ENCODE measurements at regions not wholly inside any gene's neighbourhood (a gene's known extent, or its start where the extent isn't known, plus 50 kb on each side); places are given as distances from the start of the nearest gene placed in this dataset.

DNA sequence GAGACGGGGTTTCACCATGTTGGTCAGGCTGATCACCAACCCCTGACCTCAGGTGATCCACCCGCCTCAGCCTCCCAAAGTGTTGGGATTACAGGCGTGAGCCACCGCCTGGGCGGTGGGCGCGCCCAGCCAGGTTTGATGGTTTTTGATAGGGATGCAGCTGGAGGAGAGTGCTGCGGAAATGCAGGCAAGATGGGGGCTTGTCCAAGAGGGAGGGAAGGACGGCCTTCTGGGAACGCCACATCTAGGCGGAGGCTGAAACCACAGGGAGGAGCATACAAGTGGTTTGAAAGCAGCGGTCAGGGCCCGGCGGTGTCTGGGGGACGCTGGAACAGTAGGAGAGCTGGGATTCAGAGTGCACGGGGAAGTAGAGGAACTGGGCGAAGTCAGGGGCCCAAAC is 134.6 kb downstream of the VRK1 start:
- Mint-ChIP-seq H3K9me3 (peaks cover 0 to 2% of the 10 kb centered on the region in 2 donors), H3K4me1 (no peaks in the 10 kb centered on the region), H3K36me3 (no peaks in the 10 kb centered on the region), H3K27me3 (ENCODE audit: low read depth in 2 of 2) (no peaks in the 10 kb centered on the region), H3K27ac (no peak overlapping the region), H3K4me3 (no peak overlapping the region)
- no peak for TF ChIP-seq CTCF (IDR thresholded peaks at IDR 0.05)
- Histone ChIP-seq H3K27ac (ENCODE audit: low read length) (no peak overlapping the region), H3K9me3 (ENCODE audit: control insufficient read depth, insufficient read depth, low read length) (no peaks in the 10 kb centered on the region), H3K4me3 (ENCODE audit: low read length) (no peak overlapping the region), H3K27me3 (ENCODE audit: control insufficient read depth, insufficient read depth, low read length) (no peaks in the 10 kb centered on the region), H3K36me3 (ENCODE audit: control insufficient read depth, insufficient read depth, low read length) (no peaks in the 10 kb centered on the region), H3K4me1 (ENCODE audit: control insufficient read depth, insufficient read depth, low read length) (no peaks in the 10 kb centered on the region)
- DNase-seq (no peak), ATAC-seq (no peak)
- 95% methylated on average over 17 of the region's 17 CpGs for WGBS (ENCODE audit: insufficient coverage)
- intact Hi-C loops (cut with micrococcal nuclease): no loop called here

DNA sequence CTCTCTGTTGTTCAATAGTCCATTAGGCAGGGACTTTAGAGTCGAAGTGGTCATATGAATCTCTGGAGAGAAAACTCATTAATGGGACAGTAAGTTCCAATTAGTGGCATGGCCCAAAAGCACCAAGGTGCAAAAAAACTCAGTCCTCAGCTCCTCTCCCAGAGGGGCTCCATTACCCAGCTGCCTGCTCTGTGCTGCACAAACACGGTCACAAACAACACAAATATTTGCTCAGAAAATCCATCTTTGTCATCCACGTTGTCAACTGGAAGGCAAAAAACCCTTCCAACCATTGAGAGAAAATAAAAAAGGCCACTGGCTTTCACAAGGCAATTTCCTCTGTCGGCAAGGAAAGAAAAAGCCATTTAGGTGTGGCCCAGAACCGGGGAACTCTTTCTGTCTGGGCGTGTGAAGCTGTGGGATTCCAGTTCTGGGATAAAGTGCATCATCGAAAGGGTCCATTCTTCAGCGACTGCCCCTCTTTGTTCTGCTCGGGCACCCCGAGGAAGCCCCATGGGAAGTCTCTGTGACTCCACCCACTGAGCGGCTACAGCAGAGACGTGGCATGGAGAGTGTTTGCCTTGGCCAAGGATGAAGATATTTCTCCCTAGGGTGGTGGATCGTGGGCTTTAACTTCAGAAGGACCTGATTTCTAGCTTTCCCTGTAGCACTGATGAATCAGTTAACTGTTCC is 137.6 kb downstream of the VRK1 start:
- Mint-ChIP-seq H3K36me3 (no peaks in the 10 kb centered on the region), H3K27me3 (ENCODE audit: low read depth in 2 of 2) (no peaks in the 10 kb centered on the region), H3K9me3 (no peaks in the 10 kb centered on the region), H3K27ac (no peak overlapping the region), H3K4me3 (no peak overlapping the region), H3K4me1 (no peaks in the 10 kb centered on the region)
- H3K9me3 ChIP-seq (ENCODE audit: control insufficient read depth, insufficient read depth, low read length): no peaks in the 10 kb centered on the region
- WGBS (ENCODE audit: insufficient coverage): 89% methylated on average over 13 of the region's 13 CpGs
- DNase-seq (no peak), ATAC-seq (no peak)
- TF ChIP-seq CTCF (IDR thresholded peaks at IDR 0.05): no peak
- no peak overlapping the region for H3K27ac ChIP-seq (ENCODE audit: low read length)
- no peaks in the 10 kb centered on the region for H3K27me3 ChIP-seq (ENCODE audit: control insufficient read depth, insufficient read depth, low read length)
- H3K4me3 ChIP-seq (ENCODE audit: low read length): no peak overlapping the region
- H3K36me3 ChIP-seq (ENCODE audit: control insufficient read depth, insufficient read depth, low read length): no peaks in the 10 kb centered on the region
- no peaks in the 10 kb centered on the region for H3K4me1 ChIP-seq (ENCODE audit: control insufficient read depth, insufficient read depth, low read length)
- intact Hi-C loops (cut with micrococcal nuclease): no loop called here

GRCh38 chr14:96938946-96939345 is 141.8 kb downstream of the VRK1 start:
- no peaks in the 10 kb centered on the region for H3K36me3 Mint-ChIP-seq
- H3K27ac ChIP-seq (ENCODE audit: low read length): no peak overlapping the region
- TF ChIP-seq CTCF (IDR thresholded peaks at IDR 0.05): no peak

DNA sequence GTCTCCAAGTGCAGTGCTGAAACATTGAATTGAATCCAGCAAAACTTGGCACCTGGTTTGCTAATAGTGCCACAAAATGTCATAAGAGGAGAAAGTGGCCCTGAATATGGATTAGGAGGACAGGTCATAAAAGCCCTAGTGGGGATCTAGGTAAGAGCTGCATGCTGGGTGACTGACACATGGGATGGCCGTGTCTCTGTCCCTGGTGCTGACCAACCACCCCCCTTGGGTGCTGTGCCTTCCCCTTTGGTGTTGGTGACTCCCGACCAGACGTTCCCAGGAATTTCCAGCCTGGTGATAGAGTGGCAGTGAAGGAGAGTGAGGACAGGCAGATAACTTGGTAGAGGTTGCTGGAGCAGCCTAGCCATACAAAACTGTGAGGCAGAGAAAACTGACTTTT is 142.8 kb downstream of the VRK1 start:
- TF ChIP-seq CTCF (IDR thresholded peaks at IDR 0.05): no peak
- Mint-ChIP-seq H3K36me3 (no peaks in the 10 kb centered on the region), H3K4me3 (no peak overlapping the region), H3K27me3 (ENCODE audit: low read depth in 2 of 2) (no peaks in the 10 kb centered on the region), H3K9me3 (no peaks in the 10 kb centered on the region), H3K4me1 (no peaks in the 10 kb centered on the region), H3K27ac (no peak overlapping the region)
- Histone ChIP-seq H3K36me3 (ENCODE audit: control insufficient read depth, insufficient read depth, low read length) (no peaks in the 10 kb centered on the region), H3K27me3 (ENCODE audit: control insufficient read depth, insufficient read depth, low read length) (no peaks in the 10 kb centered on the region), H3K4me1 (ENCODE audit: control insufficient read depth, insufficient read depth, low read length) (no peaks in the 10 kb centered on the region), H3K9me3 (ENCODE audit: control insufficient read depth, insufficient read depth, low read length) (no peaks in the 10 kb centered on the region), H3K27ac (ENCODE audit: low read length) (no peak overlapping the region), H3K4me3 (ENCODE audit: low read length) (no peak overlapping the region)
- WGBS (ENCODE audit: insufficient coverage): 45% methylated on average over 3 of the region's 3 CpGs
- no peak for ATAC-seq
- DNase-seq: no peak
- intact Hi-C loops (cut with micrococcal nuclease): no loop called here

More at GRCh38 chr14:96938946-96939345, 141.8 kb downstream of the VRK1 start:
- Histone ChIP-seq H3K4me1 (ENCODE audit: control insufficient read depth, insufficient read depth, low read length) (no peaks in the 10 kb centered on the region), H3K27me3 (ENCODE audit: control insufficient read depth, insufficient read depth, low read length) (no peaks in the 10 kb centered on the region), H3K9me3 (ENCODE audit: control insufficient read depth, insufficient read depth, low read length) (no peaks in the 10 kb centered on the region), H3K4me3 (ENCODE audit: low read length) (no peak overlapping the region), H3K36me3 (ENCODE audit: control insufficient read depth, insufficient read depth, low read length) (no peaks in the 10 kb centered on the region)
- Mint-ChIP-seq H3K27me3 (ENCODE audit: low read depth in 2 of 2) (no peaks in the 10 kb centered on the region), H3K4me1 (no peaks in the 10 kb centered on the region), H3K27ac (no peak overlapping the region), H3K9me3 (no peaks in the 10 kb centered on the region), H3K4me3 (no peak overlapping the region)
- intact Hi-C loops (cut with micrococcal nuclease): no loop called here
- 60% methylated on average over 7 of the region's 7 CpGs for WGBS (ENCODE audit: insufficient coverage)
- DNase-seq (no peak), ATAC-seq (no peak)
